K562 (cell line): ENCODE measurements at regions not wholly inside any gene's neighbourhood (a gene's known extent, or its start where the extent isn't known, plus 50 kb on each side); places are given as distances from the start of the nearest gene placed in this dataset.

ENCODE experiments used
- BHLHE40 ChIP-seq: IDR thresholded peaks from 2 replicates; pipeline ENCODE4 v1.6.1; 2011; ENCODE audit warnings: low read length, improper control_type of control experiment
- BMI1 ChIP-seq: fragments of 150-350 bp; IDR thresholded peaks from 2 replicates; pipeline ENCODE4 v1.6.1; 2014; ENCODE audit warnings: low read length
- CC2D1A ChIP-seq: fragments of 450-650 bp; IDR thresholded peaks from 2 replicates; pipeline ENCODE4 v1.6.1; 2017; ENCODE audit warnings: mild to moderate bottlenecking
- CTBP1 ChIP-seq: fragments of 450-650 bp; IDR thresholded peaks from 2 replicates; pipeline ENCODE4 v1.6.1; 2016; ENCODE audit warnings: borderline replicate concordance
- ILK ChIP-seq: fragments of 450-650 bp; IDR thresholded peaks from 2 replicates; pipeline ENCODE4 v1.6.1; 2016; ENCODE audit warnings: missing genetic modification characterization, low read depth, mild to moderate bottlenecking, missing compliant biosample characterization, moderate library complexity, borderline replicate concordance
- NFE2L1 ChIP-seq: fragments of 450-650 bp; IDR thresholded peaks from 2 replicates; pipeline ENCODE4 v1.6.1; 2016; ENCODE audit warnings: missing genetic modification characterization, low read depth, mild to moderate bottlenecking, missing compliant biosample characterization, moderate library complexity, borderline replicate concordance
- POLR2H ChIP-seq: IDR thresholded peaks from 2 replicates; pipeline ENCODE4 v1.6.1; 2016; ENCODE audit warnings: missing genetic modification characterization, low read depth, mild to moderate bottlenecking, control low read depth, missing compliant biosample characterization, moderate library complexity
- RAD21 ChIP-seq, 2 experiments: fragments of 250-450 bp in 1 of 2; fragments of 450-650 bp in 1 of 2; sonication (Bioruptor Pico) in 1 of 2; formaldehyde crosslinking in 1 of 2; IDR thresholded peaks in 1 of 2; conservative IDR thresholded peaks in 1 of 2; 2 replicates each; pipeline versions ENCODE4 v1.4.0 to v1.8.0; 2020 to 2022; ENCODE audit warnings: mild to moderate bottlenecking in 2 of 2, moderate library complexity in 1 of 2
- RCOR1 ChIP-seq, 2 experiments: IDR thresholded peaks; 2 replicates each; pipeline ENCODE4 v1.6.1; 2012; ENCODE audit warnings: low read depth in 2 of 2, low read length in 2 of 2, borderline replicate concordance in 1 of 2, improper control_type of control experiment in 1 of 2
- SMC3 ChIP-seq: conservative IDR thresholded peaks from 2 replicates; pipeline ENCODE4 v1.6.1; 2011; ENCODE audit warnings: low read depth, low read length, improper control_type of control experiment; ENCODE audit not compliant: insufficient read depth
- STAG1 ChIP-seq: sonication (generic); formaldehyde crosslinking; IDR thresholded peaks from 2 replicates; pipeline ENCODE4 v1.5.0; 2020; ENCODE audit warnings: missing genetic modification reagents, borderline replicate concordance
- ZNF212 ChIP-seq: fragments of 450-650 bp; formaldehyde crosslinking; IDR thresholded peaks from 2 replicates; pipeline ENCODE4 v1.4.0; 2020; ENCODE audit warnings: mild to moderate bottlenecking
- ZNF79 ChIP-seq: fragments of 250-450 bp; sonication (Bioruptor Pico); IDR thresholded peaks from 2 replicates; pipeline ENCODE4 v1.4.0; 2020; ENCODE audit warnings: low read depth, mild to moderate bottlenecking, moderate library complexity
- ZZZ3 ChIP-seq: fragments of 450-650 bp; IDR thresholded peaks from 2 replicates; pipeline ENCODE4 v1.6.1; 2016; ENCODE audit warnings: antibody characterized with exemption, mild to moderate bottlenecking, moderate library complexity
- TF ChIP-seq, protein P1 (sequence below), 2 experiments: fragments of 250-450 bp in 1 of 2; fragments of 450-650 bp in 1 of 2; sonication (Bioruptor Pico) in 1 of 2; IDR thresholded peaks; 2 replicates each; pipeline versions ENCODE4 v1.6.1 to v1.8.0; 2016 to 2021; ENCODE audit warnings: mild to moderate bottlenecking in 2 of 2, moderate library complexity in 2 of 2, missing compliant biosample characterization in 1 of 2, missing genetic modification characterization in 1 of 2
- TF ChIP-seq, protein P2 (sequence below), 2 experiments: IDR thresholded peaks; 2 replicates each; pipeline ENCODE4 v1.6.1; 2012; ENCODE audit warnings: improper control_type of control experiment in 2 of 2, low read depth in 2 of 2, low read length in 2 of 2, borderline replicate concordance in 1 of 2
- TF ChIP-seq, protein P3 (sequence below), 2 experiments: fragments of 450-650 bp; formaldehyde crosslinking in 1 of 2; IDR thresholded peaks; 2 replicates each; pipeline versions ENCODE4 v1.4.0 to v1.6.1; 2014 to 2020; ENCODE audit warnings: mild to moderate bottlenecking in 2 of 2, borderline replicate concordance in 1 of 2, low read depth in 1 of 2

DNA sequence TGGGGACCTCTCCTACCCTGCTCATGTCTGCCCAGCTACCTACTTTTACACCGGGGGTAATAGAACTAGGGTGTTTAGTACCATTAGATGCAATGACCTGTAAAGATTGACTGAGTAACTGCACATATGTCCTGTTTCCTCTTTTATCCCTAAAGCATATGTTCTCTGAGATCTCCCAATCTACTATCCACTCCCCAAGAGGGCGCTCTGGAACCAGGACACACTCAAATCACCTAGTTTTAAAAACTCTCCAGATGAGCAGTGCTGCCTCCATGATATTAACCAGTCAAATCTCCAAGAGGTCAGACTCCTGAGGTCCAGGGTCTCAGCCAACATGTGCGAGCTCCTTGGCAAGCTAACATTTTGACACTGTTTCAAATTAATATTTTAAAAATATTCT, 87.0 kb upstream of the TSPAN5 start (continued):
- TF ChIP-seq POLR2H (tag) = no peak
- peak; percentile 32; the same call in 1 of the 2 replicates for TF ChIP-seq STAG1 (CRISPR knock-in tag)
- peak; percentile 32; the same call in 1 of the 2 replicates for TF ChIP-seq CC2D1A
- peak; percentile 64 to 80 for TF ChIP-seq RAD21 (CRISPR knock-in tag; conservative IDR thresholded peaks at IDR 0.05 in 1 of 2, IDR thresholded peaks at IDR 0.05 in 1 of 2)
- TF ChIP-seq RCOR1 (IDR thresholded peaks at IDR 0.05; ENCODE audit: borderline replicate concordance in 1 of 2, low read depth in 2 of 2, low read length in 2 of 2) = peak in 1 of 2 experiments; percentile 33; a peak in 1 of 4 replicates
- TF ChIP-seq ZNF212 (CRISPR knock-in tag) = no peak
- no peak for TF ChIP-seq ZZZ3
- TF ChIP-seq BMI1 = no peak
- TF ChIP-seq ILK (tag) = no peak
- no peak for TF ChIP-seq NFE2L1
- peak; percentile 68 for TF ChIP-seq SMC3
- TF ChIP-seq, protein P1, sequence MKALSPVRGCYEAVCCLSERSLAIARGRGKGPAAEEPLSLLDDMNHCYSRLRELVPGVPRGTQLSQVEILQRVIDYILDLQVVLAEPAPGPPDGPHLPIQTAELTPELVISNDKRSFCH (CRISPR knock-in tag; IDR thresholded peaks at IDR 0.05) = no peak
- TF ChIP-seq, protein P1 (tag; IDR thresholded peaks at IDR 0.05) = no peak
- no peak for TF ChIP-seq ZNF79 (CRISPR knock-in tag)
- TF ChIP-seq, protein P2, sequence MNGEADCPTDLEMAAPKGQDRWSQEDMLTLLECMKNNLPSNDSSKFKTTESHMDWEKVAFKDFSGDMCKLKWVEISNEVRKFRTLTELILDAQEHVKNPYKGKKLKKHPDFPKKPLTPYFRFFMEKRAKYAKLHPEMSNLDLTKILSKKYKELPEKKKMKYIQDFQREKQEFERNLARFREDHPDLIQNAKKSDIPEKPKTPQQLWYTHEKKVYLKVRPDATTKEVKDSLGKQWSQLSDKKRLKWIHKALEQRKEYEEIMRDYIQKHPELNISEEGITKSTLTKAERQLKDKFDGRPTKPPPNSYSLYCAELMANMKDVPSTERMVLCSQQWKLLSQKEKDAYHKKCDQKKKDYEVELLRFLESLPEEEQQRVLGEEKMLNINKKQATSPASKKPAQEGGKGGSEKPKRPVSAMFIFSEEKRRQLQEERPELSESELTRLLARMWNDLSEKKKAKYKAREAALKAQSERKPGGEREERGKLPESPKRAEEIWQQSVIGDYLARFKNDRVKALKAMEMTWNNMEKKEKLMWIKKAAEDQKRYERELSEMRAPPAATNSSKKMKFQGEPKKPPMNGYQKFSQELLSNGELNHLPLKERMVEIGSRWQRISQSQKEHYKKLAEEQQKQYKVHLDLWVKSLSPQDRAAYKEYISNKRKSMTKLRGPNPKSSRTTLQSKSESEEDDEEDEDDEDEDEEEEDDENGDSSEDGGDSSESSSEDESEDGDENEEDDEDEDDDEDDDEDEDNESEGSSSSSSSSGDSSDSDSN (IDR thresholded peaks at IDR 0.05; ENCODE audit: borderline replicate concordance in 1 of 2, low read depth in 2 of 2, low read length in 2 of 2) = no peak
- no peak for TF ChIP-seq BHLHE40
- TF ChIP-seq CTBP1 = 0 out of 2 replicates have a peak, but pooled peaks have one; percentile 16
- TF ChIP-seq, protein P3, sequence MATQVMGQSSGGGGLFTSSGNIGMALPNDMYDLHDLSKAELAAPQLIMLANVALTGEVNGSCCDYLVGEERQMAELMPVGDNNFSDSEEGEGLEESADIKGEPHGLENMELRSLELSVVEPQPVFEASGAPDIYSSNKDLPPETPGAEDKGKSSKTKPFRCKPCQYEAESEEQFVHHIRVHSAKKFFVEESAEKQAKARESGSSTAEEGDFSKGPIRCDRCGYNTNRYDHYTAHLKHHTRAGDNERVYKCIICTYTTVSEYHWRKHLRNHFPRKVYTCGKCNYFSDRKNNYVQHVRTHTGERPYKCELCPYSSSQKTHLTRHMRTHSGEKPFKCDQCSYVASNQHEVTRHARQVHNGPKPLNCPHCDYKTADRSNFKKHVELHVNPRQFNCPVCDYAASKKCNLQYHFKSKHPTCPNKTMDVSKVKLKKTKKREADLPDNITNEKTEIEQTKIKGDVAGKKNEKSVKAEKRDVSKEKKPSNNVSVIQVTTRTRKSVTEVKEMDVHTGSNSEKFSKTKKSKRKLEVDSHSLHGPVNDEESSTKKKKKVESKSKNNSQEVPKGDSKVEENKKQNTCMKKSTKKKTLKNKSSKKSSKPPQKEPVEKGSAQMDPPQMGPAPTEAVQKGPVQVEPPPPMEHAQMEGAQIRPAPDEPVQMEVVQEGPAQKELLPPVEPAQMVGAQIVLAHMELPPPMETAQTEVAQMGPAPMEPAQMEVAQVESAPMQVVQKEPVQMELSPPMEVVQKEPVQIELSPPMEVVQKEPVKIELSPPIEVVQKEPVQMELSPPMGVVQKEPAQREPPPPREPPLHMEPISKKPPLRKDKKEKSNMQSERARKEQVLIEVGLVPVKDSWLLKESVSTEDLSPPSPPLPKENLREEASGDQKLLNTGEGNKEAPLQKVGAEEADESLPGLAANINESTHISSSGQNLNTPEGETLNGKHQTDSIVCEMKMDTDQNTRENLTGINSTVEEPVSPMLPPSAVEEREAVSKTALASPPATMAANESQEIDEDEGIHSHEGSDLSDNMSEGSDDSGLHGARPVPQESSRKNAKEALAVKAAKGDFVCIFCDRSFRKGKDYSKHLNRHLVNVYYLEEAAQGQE (IDR thresholded peaks at IDR 0.05; ENCODE audit: borderline replicate concordance) = peak; percentile 78
- TF ChIP-seq, protein P3 (CRISPR knock-in tag; IDR thresholded peaks at IDR 0.05; ENCODE audit: low read depth) = no peak
